ENCODE measurements at regions not wholly inside any gene's neighbourhood (a gene's known extent, or its start where the extent isn't known, plus 50 kb on each side); places are given as distances from the start of the nearest gene placed in this dataset.

DNA sequence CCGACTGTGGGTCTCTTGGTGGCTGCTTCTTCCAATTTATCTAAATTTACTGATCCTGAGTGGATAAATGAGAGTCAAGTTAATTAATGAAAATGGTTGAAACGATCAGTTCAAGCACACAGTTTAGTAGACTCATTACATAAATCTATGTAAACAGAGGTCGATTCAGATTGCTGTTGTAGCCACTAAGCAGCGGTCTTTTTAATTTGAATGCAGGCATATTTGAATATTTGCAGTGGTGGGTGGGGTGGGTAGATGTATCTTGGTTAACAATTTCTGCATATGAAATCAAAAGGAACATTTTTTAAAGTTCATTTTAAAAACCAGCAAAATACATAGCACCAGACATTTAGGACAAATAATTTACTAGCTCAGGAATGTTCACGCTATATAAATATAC lies 325.9 kb downstream of the KLF12 start:
- TF ChIP-seq, protein P1, sequence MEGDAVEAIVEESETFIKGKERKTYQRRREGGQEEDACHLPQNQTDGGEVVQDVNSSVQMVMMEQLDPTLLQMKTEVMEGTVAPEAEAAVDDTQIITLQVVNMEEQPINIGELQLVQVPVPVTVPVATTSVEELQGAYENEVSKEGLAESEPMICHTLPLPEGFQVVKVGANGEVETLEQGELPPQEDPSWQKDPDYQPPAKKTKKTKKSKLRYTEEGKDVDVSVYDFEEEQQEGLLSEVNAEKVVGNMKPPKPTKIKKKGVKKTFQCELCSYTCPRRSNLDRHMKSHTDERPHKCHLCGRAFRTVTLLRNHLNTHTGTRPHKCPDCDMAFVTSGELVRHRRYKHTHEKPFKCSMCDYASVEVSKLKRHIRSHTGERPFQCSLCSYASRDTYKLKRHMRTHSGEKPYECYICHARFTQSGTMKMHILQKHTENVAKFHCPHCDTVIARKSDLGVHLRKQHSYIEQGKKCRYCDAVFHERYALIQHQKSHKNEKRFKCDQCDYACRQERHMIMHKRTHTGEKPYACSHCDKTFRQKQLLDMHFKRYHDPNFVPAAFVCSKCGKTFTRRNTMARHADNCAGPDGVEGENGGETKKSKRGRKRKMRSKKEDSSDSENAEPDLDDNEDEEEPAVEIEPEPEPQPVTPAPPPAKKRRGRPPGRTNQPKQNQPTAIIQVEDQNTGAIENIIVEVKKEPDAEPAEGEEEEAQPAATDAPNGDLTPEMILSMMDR (conservative IDR thresholded peaks at IDR 0.05 in 1 of 2, IDR thresholded peaks at IDR 0.05 in 1 of 2; ENCODE audit: extremely low read depth in 1 of 2, insufficient read depth in 1 of 2, low read depth in 1 of 2, low read length in 2 of 2): no peak
- no peak for TF ChIP-seq EZH2 (IDR thresholded peaks at IDR 0.05; ENCODE audit: borderline replicate concordance, low read length)

Measured in mammary epithelial cell (primary cell).